ENCODE measurements at regions not wholly inside any gene's neighbourhood (a gene's known extent, or its start where the extent isn't known, plus 50 kb on each side); places are given as distances from the start of the nearest gene placed in this dataset.

- Histone ChIP-seq H3K4me1 (ENCODE audit: control insufficient read depth, extremely low read depth, insufficient read depth, low read length) (no peaks in the 10 kb centered on the region), H3K4me2 (ENCODE audit: control insufficient read depth, extremely low read depth, insufficient read depth, low read depth, low read length) (no peak overlapping the region), H3K4me3 (ENCODE audit: control insufficient read depth in 2 of 3, extremely low read depth in 1 of 3, insufficient read depth in 2 of 3, low read depth in 1 of 3, low read length in 3 of 3) (no peak overlapping the region), H3K9ac (ENCODE audit: control insufficient read depth, extremely low read depth, insufficient read depth, low read length) (no peak overlapping the region), H3K36me3 (ENCODE audit: control insufficient read depth in 2 of 2, extremely low read depth in 1 of 2, insufficient read depth in 2 of 2, low read length in 2 of 2) (no peaks in the 10 kb centered on the region), H3K9me3 (ENCODE audit: control insufficient read depth, low read depth, low read length) (peaks cover 4% of the 10 kb centered on the region), H3K27me3 (ENCODE audit: control insufficient read depth, extremely low read depth, insufficient read depth, low read length) (no peaks in the 10 kb centered on the region), H3K9me1 (ENCODE audit: control insufficient read depth, extremely low read depth, insufficient read depth, low read length) (no peaks in the 10 kb centered on the region), H3K27ac (ENCODE audit: control insufficient read depth, insufficient read depth, low read length) (no peak overlapping the region), H4K20me1 (ENCODE audit: control insufficient read depth, extremely low read depth, insufficient read depth, low read length) (no peaks in the 10 kb centered on the region), H3K79me2 (ENCODE audit: control insufficient read depth, insufficient read depth, low read length) (no peaks in the 10 kb centered on the region), H2AFZ (ENCODE audit: control insufficient read depth, low read length) (no peak overlapping the region)
- FAIRE-seq (no peak), DNase-seq (ENCODE audit: low read depth, low spot score) (no peak)
- TF ChIP-seq EZH2 (IDR thresholded peaks at IDR 0.05; ENCODE audit: low read length) (no peak), CTCF (optimal IDR thresholded peaks at IDR 0.05 in 1 of 3, IDR thresholded peaks at IDR 0.05 in 1 of 3, conservative IDR thresholded peaks at IDR 0.05 in 1 of 3; ENCODE audit: extremely low read depth in 1 of 3, insufficient read depth in 2 of 3, low read length in 3 of 3) (no peak)
- dilution Hi-C loops (cut with MboI; ENCODE audit: extremely low pct_ligation_motif_present, low sequenced_read_pairs) = no loop called here
Observed at GRCh38 chr16:86018941-86019340, 120.0 kb downstream of the IRF8 start.

- no peak overlapping the region for H3K9ac ChIP-seq (ENCODE audit: control insufficient read depth, extremely low read depth, insufficient read depth, low read length)
- H3K9me1 ChIP-seq (ENCODE audit: control insufficient read depth, extremely low read depth, insufficient read depth, low read length) = no peaks in the 10 kb centered on the region
- no peaks in the 10 kb centered on the region for H3K36me3 ChIP-seq (ENCODE audit: control insufficient read depth in 2 of 2, extremely low read depth in 1 of 2, insufficient read depth in 2 of 2, low read length in 2 of 2)
- DNase-seq (ENCODE audit: low read depth, low spot score) = no peak
- H3K4me1 ChIP-seq (ENCODE audit: control insufficient read depth, extremely low read depth, insufficient read depth, low read length) = no peaks in the 10 kb centered on the region
- dilution Hi-C loops (cut with MboI; ENCODE audit: extremely low pct_ligation_motif_present, low sequenced_read_pairs) = no loop called here
- TF ChIP-seq EZH2 (IDR thresholded peaks at IDR 0.05; ENCODE audit: low read length) (no peak), CTCF (optimal IDR thresholded peaks at IDR 0.05 in 1 of 3, IDR thresholded peaks at IDR 0.05 in 1 of 3, conservative IDR thresholded peaks at IDR 0.05 in 1 of 3; ENCODE audit: extremely low read depth in 1 of 3, insufficient read depth in 2 of 3, low read length in 3 of 3) (peak in 2 of 3 experiments; percentile 45 to 54)
- H3K4me2 ChIP-seq (ENCODE audit: control insufficient read depth, extremely low read depth, insufficient read depth, low read depth, low read length) = no peak overlapping the region
- H4K20me1 ChIP-seq (ENCODE audit: control insufficient read depth, extremely low read depth, insufficient read depth, low read length) = no peaks in the 10 kb centered on the region
- no peak overlapping the region for H3K27ac ChIP-seq (ENCODE audit: control insufficient read depth, insufficient read depth, low read length)
- H2AFZ ChIP-seq (ENCODE audit: control insufficient read depth, low read length) = no peak overlapping the region
- no peak overlapping the region for H3K4me3 ChIP-seq (ENCODE audit: control insufficient read depth in 2 of 3, extremely low read depth in 1 of 3, insufficient read depth in 2 of 3, low read depth in 1 of 3, low read length in 3 of 3)
- no peak for FAIRE-seq
- no peaks in the 10 kb centered on the region for H3K79me2 ChIP-seq (ENCODE audit: control insufficient read depth, insufficient read depth, low read length)
- peaks cover 4% of the 10 kb centered on the region for H3K9me3 ChIP-seq (ENCODE audit: control insufficient read depth, low read depth, low read length)
- no peaks in the 10 kb centered on the region for H3K27me3 ChIP-seq (ENCODE audit: control insufficient read depth, extremely low read depth, insufficient read depth, low read length)
Observed at GRCh38 chr16:86019446-86020047, 120.6 kb downstream of the IRF8 start.

Measured in keratinocyte (primary cell).